ENCODE measurements at regions not wholly inside any gene's neighbourhood (a gene's known extent, or its start where the extent isn't known, plus 50 kb on each side); places are given as distances from the start of the nearest gene placed in this dataset.

- TF ChIP-seq CTCF (IDR thresholded peaks at IDR 0.05; ENCODE audit: low read depth, low read length), result no peak
- DNase-seq (ENCODE audit: extremely low read depth, low read depth), result no peak
Observed at GRCh38 chr7:155138204-155138603, 68.1 kb downstream of the HTR5A start.

- no peak for TF ChIP-seq CTCF (IDR thresholded peaks at IDR 0.05; ENCODE audit: low read depth, low read length)
- no peak for DNase-seq (ENCODE audit: extremely low read depth, low read depth)
Observed at GRCh38 chr7:155141562-155141961, 71.4 kb downstream of the HTR5A start.

- no peak for DNase-seq (ENCODE audit: extremely low read depth, low read depth)
- TF ChIP-seq CTCF (IDR thresholded peaks at IDR 0.05; ENCODE audit: low read depth, low read length), result no peak
Observed at GRCh38 chr7:155143381-155143780, 73.3 kb downstream of the HTR5A start.

- TF ChIP-seq CTCF (IDR thresholded peaks at IDR 0.05; ENCODE audit: low read depth, low read length), result no peak
- no peak for DNase-seq (ENCODE audit: extremely low read depth, low read depth)
Observed at GRCh38 chr7:155144371-155144770, 74.2 kb downstream of the HTR5A start.

- TF ChIP-seq CTCF (IDR thresholded peaks at IDR 0.05; ENCODE audit: low read depth, low read length), result no peak
- DNase-seq (ENCODE audit: extremely low read depth, low read depth), result no peak
Observed at GRCh38 chr7:155145477-155146255, 75.5 kb downstream of the HTR5A start.

GRCh38 chr7:155147172-155147571 lies 77.0 kb downstream of the HTR5A start:
- TF ChIP-seq CTCF (IDR thresholded peaks at IDR 0.05; ENCODE audit: low read depth, low read length), result no peak
- no peak for DNase-seq (ENCODE audit: extremely low read depth, low read depth)

- DNase-seq (ENCODE audit: extremely low read depth, low read depth), result no peak
- no peak for TF ChIP-seq CTCF (IDR thresholded peaks at IDR 0.05; ENCODE audit: low read depth, low read length)
Observed at GRCh38 chr7:155147624-155148023, 77.5 kb downstream of the HTR5A start.
